Ishikawa (cell line): ENCODE measurements at regions not wholly inside any gene's neighbourhood (a gene's known extent, or its start where the extent isn't known, plus 50 kb on each side); places are given as distances from the start of the nearest gene placed in this dataset.

Experiments used
- CEBPB ChIP-seq: IDR thresholded peaks from 2 replicates; pipeline ENCODE4 v1.6.1; 2012
- EP300 ChIP-seq: IDR thresholded peaks from 2 replicates; pipeline ENCODE4 v1.6.1; 2012; ENCODE audit warnings: borderline replicate concordance
- FOXM1 ChIP-seq: IDR thresholded peaks from 2 replicates; pipeline ENCODE4 v1.6.1; 2012; ENCODE audit warnings: low read depth, borderline replicate concordance
- TCF12 ChIP-seq: IDR thresholded peaks from 2 replicates; pipeline ENCODE4 v1.6.1; 2012; ENCODE audit warnings: low read depth
- TEAD4 ChIP-seq: IDR thresholded peaks from 2 replicates; pipeline ENCODE4 v1.6.1; 2012
- ZBTB7A ChIP-seq: IDR thresholded peaks from 2 replicates; pipeline ENCODE4 v1.6.1; 2012; ENCODE audit warnings: low read depth
- TF ChIP-seq, protein P1 (sequence below): IDR thresholded peaks from 2 replicates; pipeline ENCODE4 v1.6.1; 2012; ENCODE audit warnings: low read depth, mild to moderate bottlenecking

DNA sequence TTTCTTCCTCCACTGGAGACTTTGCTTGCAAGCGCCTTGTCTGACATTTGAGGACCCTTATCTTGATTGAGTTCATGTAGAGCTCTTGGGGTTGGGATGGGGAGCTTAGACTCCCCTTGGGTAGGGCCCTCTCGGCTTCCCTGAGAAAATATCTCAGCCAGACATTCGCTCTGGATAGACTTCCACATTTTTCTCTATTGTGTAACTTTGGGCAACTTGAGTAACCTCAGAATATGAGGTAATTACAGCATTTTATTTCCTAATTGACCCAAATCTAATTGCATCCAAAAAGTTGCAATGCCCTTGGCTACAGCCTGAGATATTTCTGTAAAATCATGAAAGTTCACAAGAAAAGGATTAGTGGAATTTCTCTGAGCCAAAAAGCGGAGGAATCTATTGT is 102.8 kb upstream of the MXRA5 start:
- TF ChIP-seq FOXM1 (no peak), TEAD4 (no peak), ZBTB7A (no peak), EP300 (no peak), CEBPB (no peak), TCF12 (no peak)
- TF ChIP-seq, protein P1, sequence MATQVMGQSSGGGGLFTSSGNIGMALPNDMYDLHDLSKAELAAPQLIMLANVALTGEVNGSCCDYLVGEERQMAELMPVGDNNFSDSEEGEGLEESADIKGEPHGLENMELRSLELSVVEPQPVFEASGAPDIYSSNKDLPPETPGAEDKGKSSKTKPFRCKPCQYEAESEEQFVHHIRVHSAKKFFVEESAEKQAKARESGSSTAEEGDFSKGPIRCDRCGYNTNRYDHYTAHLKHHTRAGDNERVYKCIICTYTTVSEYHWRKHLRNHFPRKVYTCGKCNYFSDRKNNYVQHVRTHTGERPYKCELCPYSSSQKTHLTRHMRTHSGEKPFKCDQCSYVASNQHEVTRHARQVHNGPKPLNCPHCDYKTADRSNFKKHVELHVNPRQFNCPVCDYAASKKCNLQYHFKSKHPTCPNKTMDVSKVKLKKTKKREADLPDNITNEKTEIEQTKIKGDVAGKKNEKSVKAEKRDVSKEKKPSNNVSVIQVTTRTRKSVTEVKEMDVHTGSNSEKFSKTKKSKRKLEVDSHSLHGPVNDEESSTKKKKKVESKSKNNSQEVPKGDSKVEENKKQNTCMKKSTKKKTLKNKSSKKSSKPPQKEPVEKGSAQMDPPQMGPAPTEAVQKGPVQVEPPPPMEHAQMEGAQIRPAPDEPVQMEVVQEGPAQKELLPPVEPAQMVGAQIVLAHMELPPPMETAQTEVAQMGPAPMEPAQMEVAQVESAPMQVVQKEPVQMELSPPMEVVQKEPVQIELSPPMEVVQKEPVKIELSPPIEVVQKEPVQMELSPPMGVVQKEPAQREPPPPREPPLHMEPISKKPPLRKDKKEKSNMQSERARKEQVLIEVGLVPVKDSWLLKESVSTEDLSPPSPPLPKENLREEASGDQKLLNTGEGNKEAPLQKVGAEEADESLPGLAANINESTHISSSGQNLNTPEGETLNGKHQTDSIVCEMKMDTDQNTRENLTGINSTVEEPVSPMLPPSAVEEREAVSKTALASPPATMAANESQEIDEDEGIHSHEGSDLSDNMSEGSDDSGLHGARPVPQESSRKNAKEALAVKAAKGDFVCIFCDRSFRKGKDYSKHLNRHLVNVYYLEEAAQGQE, result no peak
